MM.1S (cell line): ENCODE measurements at regions not wholly inside any gene's neighbourhood (a gene's known extent, or its start where the extent isn't known, plus 50 kb on each side); places are given as distances from the start of the nearest gene placed in this dataset.

Experiments
- DNase-seq: peaks from one replicate; pipeline ENCODE4 v3.0.0-alpha.2; 2015
- H2AFZ ChIP-seq: fragments of 300-600 bp; sonication (generic); 2 replicates; pipeline ENCODE4 v1.6.0; 2016; ENCODE audit warnings: antibody characterized with exemption, low read length
- H3F3A ChIP-seq: fragments of 300-600 bp; sonication (generic); 2 replicates; pipeline ENCODE4 v1.6.1; 2016; ENCODE audit warnings: mild to moderate bottlenecking, antibody characterized with exemption, low read length, moderate library complexity, mixed read lengths; ENCODE audit not compliant: insufficient read depth
- H3K27ac ChIP-seq: fragments of 300-600 bp; sonication (generic); 2 replicates; pipeline ENCODE4 v1.5.1; 2016; ENCODE audit warnings: mild to moderate bottlenecking, low read length
- H3K27me3 ChIP-seq: fragments of 300-600 bp; sonication (generic); replicated peaks from 2 replicates; pipeline ENCODE4 v1.6.0; 2016; ENCODE audit warnings: low read length; ENCODE audit not compliant: insufficient read depth
- H3K36me3 ChIP-seq: fragments of 300-600 bp; sonication (generic); replicated peaks from 2 replicates; pipeline ENCODE4 v1.6.1; 2016; ENCODE audit warnings: mild to moderate bottlenecking, low read length, mixed read lengths; ENCODE audit not compliant: insufficient read depth
- H3K4me1 ChIP-seq: fragments of 300-600 bp; sonication (generic); 2 replicates; pipeline ENCODE4 v1.6.1; 2016; ENCODE audit warnings: low read length, mixed read lengths
- H3K4me2 ChIP-seq: fragments of 300-600 bp; sonication (generic); 2 replicates; pipeline ENCODE4 v1.6.0; 2016; ENCODE audit warnings: low read depth, low read length
- H3K4me3 ChIP-seq: fragments of 300-600 bp; sonication (generic); 2 replicates; pipeline ENCODE4 v1.5.1; 2016; ENCODE audit warnings: low read length, mixed read lengths
- H3K79me2 ChIP-seq: fragments of 300-600 bp; sonication (generic); 2 replicates; pipeline ENCODE4 v1.6.1; 2016; ENCODE audit warnings: mixed run types, low read length, mixed read lengths
- H3K9ac ChIP-seq: fragments of 300-600 bp; sonication (generic); 2 replicates; pipeline ENCODE4 v1.6.1; 2016; ENCODE audit warnings: low read length, mixed read lengths
- H3K9me2 ChIP-seq: fragments of 300-600 bp; sonication (generic); replicated peaks from 2 replicates; pipeline ENCODE4 v1.6.1; 2016; ENCODE audit warnings: mild to moderate bottlenecking, low read length, mixed read lengths; ENCODE audit not compliant: insufficient read depth
- H3K9me3 ChIP-seq: fragments of 300-600 bp; sonication (generic); replicated peaks from 2 replicates; pipeline ENCODE4 v1.6.1; 2016; ENCODE audit warnings: mild to moderate bottlenecking, low read length, mixed read lengths; ENCODE audit not compliant: insufficient read depth
- H4K20me1 ChIP-seq: fragments of 300-600 bp; sonication (generic); 2 replicates; pipeline ENCODE4 v1.6.1; 2016; ENCODE audit warnings: mild to moderate bottlenecking, low read length, moderate library complexity, mixed read lengths; ENCODE audit not compliant: insufficient read depth
- CTCF ChIP-seq: fragments of 300-600 bp; sonication (generic); IDR thresholded peaks from 2 replicates; pipeline ENCODE4 v1.5.1; 2016; ENCODE audit warnings: antibody characterized with exemption, low read length, mixed read lengths
- EZH2 ChIP-seq: fragments of 300-600 bp; sonication (generic); optimal IDR thresholded peaks from 2 replicates; pipeline ENCODE3; 2017; ENCODE audit warnings: low read depth, mild to moderate bottlenecking, antibody characterized with exemption, low read length, mixed read lengths
- EZH2phosphoT487 ChIP-seq: fragments of 300-600 bp; sonication (generic); IDR thresholded peaks from 2 replicates; pipeline ENCODE4 v1.6.1; 2018; ENCODE audit warnings: antibody characterized with exemption, low read length

GRCh38 chr7:81190997-81191768, 272.3 kb upstream of the SEMA3C start:
- DNase-seq = no peak
- Histone ChIP-seq H4K20me1 (no peaks in the 10 kb centered on the region), H3K27me3 (no peaks in the 10 kb centered on the region), H3F3A (no peaks in the 10 kb centered on the region), H3K9me2 (no peaks in the 10 kb centered on the region), H3K9me3 (no peaks in the 10 kb centered on the region), H3K27ac (no peak overlapping the region), H3K9ac (no peak overlapping the region), H3K4me2 (no peak overlapping the region), H2AFZ (no peak overlapping the region), H3K4me3 (no peak overlapping the region), H3K79me2 (no peaks in the 10 kb centered on the region), H3K4me1 (no peaks in the 10 kb centered on the region), H3K36me3 (no peaks in the 10 kb centered on the region)
- TF ChIP-seq EZH2 = no peak
- no peak for TF ChIP-seq EZH2phosphoT487
- TF ChIP-seq CTCF = no peak

- no peak for DNase-seq
- Histone ChIP-seq H3K9ac (no peak overlapping the region), H3K4me3 (no peak overlapping the region), H3K4me1 (peaks cover 10% of the 10 kb centered on the region; the same call in 1 of the 2 replicates), H3K4me2 (no peak overlapping the region), H2AFZ (no peak overlapping the region), H3F3A (no peaks in the 10 kb centered on the region), H3K9me2 (no peaks in the 10 kb centered on the region), H3K27ac (no peak overlapping the region), H3K36me3 (no peaks in the 10 kb centered on the region), H3K79me2 (no peaks in the 10 kb centered on the region), H3K27me3 (no peaks in the 10 kb centered on the region), H4K20me1 (no peaks in the 10 kb centered on the region), H3K9me3 (no peaks in the 10 kb centered on the region)
- TF ChIP-seq CTCF (no peak), EZH2 (no peak), EZH2phosphoT487 (no peak)
Observed at GRCh38 chr7:81187753-81188152, 268.9 kb upstream of the SEMA3C start.

- Histone ChIP-seq H3F3A (no peaks in the 10 kb centered on the region), H3K36me3 (no peaks in the 10 kb centered on the region), H4K20me1 (no peaks in the 10 kb centered on the region), H3K27ac (no peak overlapping the region), H3K4me3 (no peak overlapping the region), H3K27me3 (no peaks in the 10 kb centered on the region), H3K9me3 (no peaks in the 10 kb centered on the region), H3K79me2 (no peaks in the 10 kb centered on the region), H3K9ac (no peak overlapping the region), H3K9me2 (no peaks in the 10 kb centered on the region), H3K4me2 (no peak overlapping the region), H2AFZ (no peak overlapping the region), H3K4me1 (peaks cover 10% of the 10 kb centered on the region; the same call in 1 of the 2 replicates)
- no peak for DNase-seq
- TF ChIP-seq EZH2 (no peak), CTCF (no peak), EZH2phosphoT487 (no peak)
Observed at GRCh38 chr7:81186691-81187090, 267.8 kb upstream of the SEMA3C start.
